Prostate gland (tissue), 2 donors: ENCODE measurements at regions not wholly inside any gene's neighbourhood (a gene's known extent, or its start where the extent isn't known, plus 50 kb on each side); places are given as distances from the start of the nearest gene placed in this dataset.

Experiments
- DNase-seq: peaks from one replicate; pipeline ENCODE4 v3.0.0-alpha.2; 2019; ENCODE audit warnings: low spot score
- H3K27ac ChIP-seq, 2 donors: fragments of 200-600 bp; sonication (generic); 2 replicates each; pipeline ENCODE4 v1.5.1; 2017 to 2019
- H3K27me3 ChIP-seq: fragments of 200-600 bp; sonication (generic); replicated peaks from 2 replicates; pipeline ENCODE4 v1.5.1; 2019; ENCODE audit not compliant: insufficient read depth
- H3K36me3 ChIP-seq, 2 donors: fragments of 200-600 bp; sonication (generic); 1 replicate in 1 of 2; 2 replicates in 1 of 2; pipeline versions ENCODE4 v1.5.1 to v1.8.1; 2017 to 2019
- H3K4me1 ChIP-seq: fragments of 200-600 bp; sonication (generic); replicated peaks from 2 replicates; pipeline ENCODE4 v1.5.1; 2019
- H3K4me3 ChIP-seq, 2 donors: fragments of 200-600 bp; sonication (generic); 2 replicates each; pipeline ENCODE4 v1.5.1; 2017 to 2019
- H3K9me3 ChIP-seq: fragments of 200-600 bp; sonication (generic); 2 replicates; pipeline ENCODE4 v1.5.1; 2017
- CTCF ChIP-seq, 4 experiments: fragments of 200-600 bp in 2 of 4; fragments of 450-650 bp in 2 of 4; sonication (generic) in 2 of 4; IDR thresholded peaks; 1 replicate in 3 of 4; 2 replicates in 1 of 4; pipeline ENCODE4 v1.5.1; 2016 to 2019; ENCODE audit warnings: antibody characterized with exemption in 4 of 4, mild to moderate bottlenecking in 2 of 4, moderate library complexity in 2 of 4
- POLR2A ChIP-seq: fragments of 450-650 bp; IDR thresholded peaks from one replicate; pipeline ENCODE4 v1.6.1; 2016; ENCODE audit warnings: antibody characterized with exemption, mild to moderate bottlenecking
- POLR2AphosphoS5 ChIP-seq: sonication (generic); formaldehyde crosslinking; IDR thresholded peaks from one replicate; pipeline ENCODE4 v1.6.1; 2017; ENCODE audit warnings: antibody characterized with exemption
- WGBS: methylation state at CpG from one replicate; pipeline ENCODE4 v1.1.5; 2018; 5-methylcytosine and 5-hydroxymethylcytosine counted together
- intact Hi-C: fragments of 100-400 bp; cut with DNase I; formaldehyde crosslinking; loops from one replicate; pipeline ENCODE4 v1.14.2; 2022

GRCh38 chr1:168380945-168381344 is 100.3 kb downstream of the TBX19 start:
- Histone ChIP-seq H3K27ac (no peak overlapping the region), H3K27me3 (no peaks in the 10 kb centered on the region), H3K36me3 (no peaks in the 10 kb centered on the region), H3K4me3 (no peak overlapping the region), H3K9me3 (no peaks in the 10 kb centered on the region), H3K4me1 (no peaks in the 10 kb centered on the region)
- no peak for DNase-seq
- intact Hi-C loops = no loop called here
- 89% methylated on average over 2 of the region's 2 CpGs for WGBS
- no peak for TF ChIP-seq POLR2A
- no peak for TF ChIP-seq CTCF (IDR thresholded peaks at IDR 0.05)
- TF ChIP-seq POLR2AphosphoS5 = no peak

- DNase-seq = no peak
- intact Hi-C loops = no loop called here
- no peak for TF ChIP-seq POLR2A
- TF ChIP-seq CTCF (IDR thresholded peaks at IDR 0.05) = no peak
- no peak for TF ChIP-seq POLR2AphosphoS5
- WGBS = 90% methylated on average over 8 of the region's 8 CpGs
- no peaks in the 10 kb centered on the region for H3K27me3 ChIP-seq
- no peaks in the 10 kb centered on the region for H3K9me3 ChIP-seq
- no peaks in the 10 kb centered on the region for H3K36me3 ChIP-seq
- no peaks in the 10 kb centered on the region for H3K4me1 ChIP-seq
- no peak overlapping the region for H3K4me3 ChIP-seq
- no peak overlapping the region for H3K27ac ChIP-seq
Observed at GRCh38 chr1:168379104-168379860, 98.6 kb downstream of the TBX19 start.

- DNase-seq = no peak
- intact Hi-C loops = no loop called here
- no peak for TF ChIP-seq CTCF (IDR thresholded peaks at IDR 0.05)
- 92% methylated on average over 5 of the region's 5 CpGs for WGBS
- H3K9me3 ChIP-seq = no peaks in the 10 kb centered on the region
- no peak overlapping the region for H3K27ac ChIP-seq
- H3K36me3 ChIP-seq = no peaks in the 10 kb centered on the region
- H3K4me3 ChIP-seq = no peak overlapping the region
- H3K27me3 ChIP-seq = no peaks in the 10 kb centered on the region
- H3K4me1 ChIP-seq = no peaks in the 10 kb centered on the region
Observed at GRCh38 chr1:168375566-168376300, 95.1 kb downstream of the TBX19 start.

GRCh38 chr1:168374566-168374965 is 93.9 kb downstream of the TBX19 start:
- H3K9me3 ChIP-seq = no peaks in the 10 kb centered on the region
- H3K27me3 ChIP-seq = no peaks in the 10 kb centered on the region
- DNase-seq = no peak
- intact Hi-C loops = no loop called here
- H3K4me3 ChIP-seq = no peak overlapping the region
- H3K36me3 ChIP-seq = no peaks in the 10 kb centered on the region
- no peaks in the 10 kb centered on the region for H3K4me1 ChIP-seq
- TF ChIP-seq CTCF (IDR thresholded peaks at IDR 0.05) (no peak), POLR2AphosphoS5 (no peak), POLR2A (no peak)
- H3K27ac ChIP-seq = no peak overlapping the region
- 79% methylated on average over 3 of the region's 3 CpGs for WGBS

GRCh38 chr1:168373869-168374268 is 93.2 kb downstream of the TBX19 start:
- Histone ChIP-seq H3K27ac (no peak overlapping the region), H3K4me1 (no peaks in the 10 kb centered on the region)
- DNase-seq = no peak

More at GRCh38 chr1:168373869-168374268, 93.2 kb downstream of the TBX19 start:
- H3K4me3 ChIP-seq = no peak overlapping the region
- 62% methylated on average over 5 of the region's 5 CpGs for WGBS
- no peaks in the 10 kb centered on the region for H3K9me3 ChIP-seq
- no peaks in the 10 kb centered on the region for H3K36me3 ChIP-seq
- no peak for TF ChIP-seq POLR2AphosphoS5
- TF ChIP-seq CTCF (IDR thresholded peaks at IDR 0.05) = no peak
- TF ChIP-seq POLR2A = no peak
- no peaks in the 10 kb centered on the region for H3K27me3 ChIP-seq
- intact Hi-C loops = no loop called here
